H4 (cell line): ENCODE measurements at regions not wholly inside any gene's neighbourhood (a gene's known extent, or its start where the extent isn't known, plus 50 kb on each side); places are given as distances from the start of the nearest gene placed in this dataset.

ENCODE experiments used
- DNase-seq: peaks from one replicate; pipeline ENCODE4 v3.0.0-alpha.2; 2015; ENCODE audit warnings: low spot score

- no peak for DNase-seq
Observed at GRCh38 chr5:93275376-93275775, 305.6 kb downstream of the NR2F1-AS1 start.

- no peak for DNase-seq
Observed at GRCh38 chr5:93274291-93274690, 306.7 kb downstream of the NR2F1-AS1 start.

- peak; percentile 14 for DNase-seq
Observed at GRCh38 chr5:93273176-93273575, 307.8 kb downstream of the NR2F1-AS1 start.

- DNase-seq, result no peak
Observed at GRCh38 chr5:93272108-93272507, 308.9 kb downstream of the NR2F1-AS1 start.

- no peak for DNase-seq
Observed at GRCh38 chr5:93267736-93268135, 313.3 kb downstream of the NR2F1-AS1 start.

- DNase-seq, result no peak
Observed at GRCh38 chr5:93267276-93267675, 313.7 kb downstream of the NR2F1-AS1 start.

- no peak for DNase-seq
Observed at GRCh38 chr5:93257616-93258015, 323.4 kb downstream of the NR2F1-AS1 start.

GRCh38 chr5:93255796-93256195 is 325.2 kb downstream of the NR2F1-AS1 start:
- no peak for DNase-seq

- DNase-seq, result no peak
Observed at GRCh38 chr5:93252165-93252564, 328.9 kb downstream of the NR2F1-AS1 start.

- DNase-seq, result no peak
Observed at GRCh38 chr5:93251347-93251746, 329.7 kb downstream of the NR2F1-AS1 start.

GRCh38 chr5:93250424-93250823 is 330.6 kb downstream of the NR2F1-AS1 start:
- no peak for DNase-seq

GRCh38 chr5:93249651-93250289 is 331.2 kb downstream of the NR2F1-AS1 start:
- peak; percentile 29 for DNase-seq

- no peak for DNase-seq
Observed at GRCh38 chr5:93247105-93247504, 333.9 kb downstream of the NR2F1-AS1 start.

GRCh38 chr5:93246090-93246855 is 334.7 kb downstream of the NR2F1-AS1 start:
- DNase-seq, result peak; percentile 82

- no peak for DNase-seq
Observed at GRCh38 chr5:93245226-93245625, 335.8 kb downstream of the NR2F1-AS1 start.

- no peak for DNase-seq
Observed at GRCh38 chr5:93243481-93243880, 337.5 kb downstream of the NR2F1-AS1 start.

GRCh38 chr5:93240228-93240834 is 340.7 kb downstream of the NR2F1-AS1 start:
- no peak for DNase-seq

- peak; percentile 22 for DNase-seq
Observed at GRCh38 chr5:93236807-93237421, 344.1 kb downstream of the NR2F1-AS1 start.

GRCh38 chr5:93235761-93236160 is 345.3 kb downstream of the NR2F1-AS1 start:
- no peak for DNase-seq

GRCh38 chr5:93226202-93226735 is 354.8 kb downstream of the NR2F1-AS1 start:
- DNase-seq, result no peak

- DNase-seq, result no peak
Observed at GRCh38 chr5:93225748-93226147, 355.3 kb downstream of the NR2F1-AS1 start.

- no peak for DNase-seq
Observed at GRCh38 chr5:93224624-93225023, 356.4 kb downstream of the NR2F1-AS1 start.
